ENCODE measurements at regions not wholly inside any gene's neighbourhood (a gene's known extent, or its start where the extent isn't known, plus 50 kb on each side); places are given as distances from the start of the nearest gene placed in this dataset.

DNA sequence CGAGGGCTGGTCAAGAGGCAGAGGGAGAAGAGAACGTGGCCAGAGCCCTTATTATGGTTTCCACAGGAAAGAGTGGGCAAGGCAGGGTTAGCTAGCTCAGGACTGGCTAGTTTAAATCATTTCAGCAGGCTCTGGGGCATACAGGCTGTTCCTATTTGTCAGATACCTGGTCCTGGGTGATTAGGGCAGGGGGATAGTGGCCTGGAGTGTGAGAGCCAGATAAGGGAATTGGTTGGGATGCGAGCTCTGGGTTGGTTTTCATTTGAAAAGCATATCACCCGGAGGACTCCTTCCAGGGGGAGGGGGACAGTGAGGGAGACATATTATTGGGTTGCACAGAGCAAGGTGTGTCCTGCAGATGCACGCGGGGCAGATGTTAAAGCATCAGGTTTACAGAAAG is 75.3 kb upstream of the CLDN10 start:
- TF ChIP-seq CTCF (IDR thresholded peaks at IDR 0.05; ENCODE audit: insufficient read depth, low read depth, low read length) (no peak), EZH2 (IDR thresholded peaks at IDR 0.05; ENCODE audit: insufficient read depth, low read length) (no peak)
